ENCODE measurements at regions not wholly inside any gene's neighbourhood (a gene's known extent, or its start where the extent isn't known, plus 50 kb on each side); places are given as distances from the start of the nearest gene placed in this dataset.

GRCh38 chr4:80124246-80125211 lies 51.5 kb upstream of the ANTXR2 start:
- no peak for DNase-seq (ENCODE audit: low read depth in 2 of 2)

Data from fibroblast of skin of left quadriceps (primary cell).